SK-N-SH treated with all-trans-retinoic acid at 6 μM for 48 hours (cell line): ENCODE measurements at regions not wholly inside any gene's neighbourhood (a gene's known extent, or its start where the extent isn't known, plus 50 kb on each side); places are given as distances from the start of the nearest gene placed in this dataset.

ENCODE experiments used
- ATAC-seq: fragments of 200-7000 bp; cut with Tn5 transposase; 3 replicates; pipeline ENCODE4 v1.9.1; 2020; ENCODE audit warnings: mild to moderate bottlenecking, moderate library complexity
- ARNTL ChIP-seq: fragments of 450-650 bp; formaldehyde crosslinking; IDR thresholded peaks from 2 replicates; pipeline ENCODE4 v1.5.0; 2020; ENCODE audit warnings: low read depth, mild to moderate bottlenecking, moderate library complexity, borderline replicate concordance
- BACH2 ChIP-seq: fragments of 250-450 bp; sonication (Bioruptor Pico); IDR thresholded peaks from 2 replicates; pipeline ENCODE4 v1.9.0; 2021; ENCODE audit warnings: mild to moderate bottlenecking, borderline replicate concordance
- CSDC2 ChIP-seq: fragments of 250-450 bp; sonication (Bioruptor Pico); IDR thresholded peaks from 2 replicates; pipeline ENCODE4 v1.5.0; 2020; ENCODE audit warnings: mild to moderate bottlenecking, moderate library complexity
- ESRRG ChIP-seq: fragments of 250-450 bp; sonication (Bioruptor Pico); IDR thresholded peaks from 2 replicates; pipeline ENCODE4 v1.6.1; 2021; ENCODE audit warnings: mild to moderate bottlenecking
- GLIS3 ChIP-seq: fragments of 250-450 bp; sonication (Bioruptor Pico); IDR thresholded peaks from 2 replicates; pipeline ENCODE4 v1.5.0; 2020; ENCODE audit warnings: mild to moderate bottlenecking, moderate library complexity
- ISL1 ChIP-seq: fragments of 250-450 bp; sonication (Bioruptor Pico); IDR thresholded peaks from 2 replicates; pipeline ENCODE4 v2.1.2; 2022; ENCODE audit warnings: mild to moderate bottlenecking, moderate library complexity
- OSR1 ChIP-seq: fragments of 250-450 bp; sonication (Bioruptor Pico); IDR thresholded peaks from 2 replicates; pipeline ENCODE4 v1.8.0; 2022; ENCODE audit warnings: moderate library complexity, mild to moderate bottlenecking, inconsistent platforms
- PPARA ChIP-seq: fragments of 250-450 bp; sonication (Bioruptor Pico); IDR thresholded peaks from 2 replicates; pipeline ENCODE4 v1.5.0; 2020; ENCODE audit warnings: mild to moderate bottlenecking, borderline replicate concordance
- RARB ChIP-seq: fragments of 250-450 bp; sonication (Bioruptor Pico); IDR thresholded peaks from 2 replicates; pipeline ENCODE4 v1.8.0; 2021; ENCODE audit warnings: mild to moderate bottlenecking, moderate library complexity
- SNAI2 ChIP-seq: fragments of 250-450 bp; sonication (Bioruptor Pico); IDR thresholded peaks from 2 replicates; pipeline ENCODE4 v1.5.0; 2020; ENCODE audit warnings: mild to moderate bottlenecking, moderate library complexity
- TCF4 ChIP-seq: fragments of 250-450 bp; sonication (Bioruptor Pico); IDR thresholded peaks from 2 replicates; pipeline ENCODE4 v1.8.0; 2021; ENCODE audit warnings: mild to moderate bottlenecking, moderate library complexity, borderline replicate concordance
- TOX ChIP-seq: fragments of 250-450 bp; sonication (Bioruptor Pico); IDR thresholded peaks from 2 replicates; pipeline ENCODE4 v1.8.0; 2021; ENCODE audit warnings: mild to moderate bottlenecking, moderate library complexity, borderline replicate concordance
- TSHZ2 ChIP-seq: fragments of 250-450 bp; sonication (Bioruptor Pico); IDR thresholded peaks from 2 replicates; pipeline ENCODE4 v1.5.0; 2020; ENCODE audit warnings: mild to moderate bottlenecking, moderate library complexity
- ZFP3 ChIP-seq: fragments of 250-450 bp; sonication (Bioruptor Pico); IDR thresholded peaks from 2 replicates; pipeline ENCODE4 v1.5.0; 2020; ENCODE audit warnings: mild to moderate bottlenecking, moderate library complexity
- ZFP30 ChIP-seq: fragments of 450-650 bp; formaldehyde crosslinking; IDR thresholded peaks from 2 replicates; pipeline ENCODE4 v1.5.0; 2022; ENCODE audit warnings: mild to moderate bottlenecking, moderate library complexity
- ZNF565 ChIP-seq: fragments of 450-650 bp; formaldehyde crosslinking; conservative IDR thresholded peaks from 2 replicates; pipeline ENCODE4 v1.5.0; 2020; ENCODE audit warnings: low read depth, mild to moderate bottlenecking, moderate library complexity
- ZNF70 ChIP-seq: fragments of 450-650 bp; formaldehyde crosslinking; IDR thresholded peaks from 2 replicates; pipeline ENCODE4 v1.5.0; 2020; ENCODE audit warnings: mild to moderate bottlenecking, moderate library complexity
- ZNF8 ChIP-seq: fragments of 450-650 bp; formaldehyde crosslinking; IDR thresholded peaks from 2 replicates; pipeline ENCODE4 v1.5.0; 2020; ENCODE audit warnings: mild to moderate bottlenecking, moderate library complexity
- TF ChIP-seq, protein P1 (sequence below): fragments of 250-450 bp; sonication (Bioruptor Pico); IDR thresholded peaks from 2 replicates; pipeline ENCODE4 v1.8.0; 2021; ENCODE audit warnings: low read depth, mild to moderate bottlenecking, moderate library complexity, borderline replicate concordance
- TF ChIP-seq, protein P2 (sequence below): fragments of 250-450 bp; sonication (Bioruptor Pico); IDR thresholded peaks from 2 replicates; pipeline ENCODE4 v1.5.1; 2021; ENCODE audit warnings: mild to moderate bottlenecking, moderate library complexity
- TF ChIP-seq, protein P3 (sequence below): fragments of 250-450 bp; sonication (Bioruptor Pico); IDR thresholded peaks from 2 replicates; pipeline ENCODE4 v1.8.0; 2020; ENCODE audit warnings: mild to moderate bottlenecking, moderate library complexity, borderline replicate concordance
- TF ChIP-seq, protein P4 (sequence below): fragments of 250-450 bp; sonication (Bioruptor Pico); IDR thresholded peaks from 2 replicates; pipeline ENCODE4 v1.5.1; 2020; ENCODE audit warnings: low read depth, mild to moderate bottlenecking, moderate library complexity

DNA sequence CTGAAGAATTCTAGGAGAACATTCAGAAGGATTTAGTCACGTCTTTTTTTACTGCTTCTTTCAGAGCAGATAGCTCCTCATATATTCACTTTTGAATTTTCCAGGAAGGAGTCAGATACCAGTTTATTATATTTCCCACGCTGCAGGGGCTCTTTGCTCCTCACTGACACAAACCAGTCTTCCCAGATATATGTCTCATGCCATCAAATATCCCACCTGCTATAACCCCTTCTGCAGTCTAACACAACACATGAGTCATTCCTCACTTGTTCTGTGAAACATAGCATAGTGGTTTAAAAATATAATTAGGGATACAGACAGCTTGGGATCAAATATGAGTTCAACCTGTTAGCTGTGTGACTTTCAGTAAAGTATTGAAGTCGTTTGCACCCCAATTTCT is 251.7 kb upstream of the DPYD start (continued):
- TF ChIP-seq, protein P1, sequence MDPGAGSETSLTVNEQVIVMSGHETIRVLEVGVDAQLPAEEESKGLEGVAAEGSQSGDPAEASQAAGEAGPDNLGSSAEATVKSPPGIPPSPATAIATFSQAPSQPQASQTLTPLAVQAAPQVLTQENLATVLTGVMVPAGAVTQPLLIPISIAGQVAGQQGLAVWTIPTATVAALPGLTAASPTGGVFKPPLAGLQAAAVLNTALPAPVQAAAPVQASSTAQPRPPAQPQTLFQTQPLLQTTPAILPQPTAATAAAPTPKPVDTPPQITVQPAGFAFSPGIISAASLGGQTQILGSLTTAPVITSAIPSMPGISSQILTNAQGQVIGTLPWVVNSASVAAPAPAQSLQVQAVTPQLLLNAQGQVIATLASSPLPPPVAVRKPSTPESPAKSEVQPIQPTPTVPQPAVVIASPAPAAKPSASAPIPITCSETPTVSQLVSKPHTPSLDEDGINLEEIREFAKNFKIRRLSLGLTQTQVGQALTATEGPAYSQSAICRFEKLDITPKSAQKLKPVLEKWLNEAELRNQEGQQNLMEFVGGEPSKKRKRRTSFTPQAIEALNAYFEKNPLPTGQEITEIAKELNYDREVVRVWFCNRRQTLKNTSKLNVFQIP (CRISPR knock-in tag) = no peak
- no peak for TF ChIP-seq ZFP3 (CRISPR knock-in tag)
- TF ChIP-seq ZNF70 (CRISPR knock-in tag) = no peak
- TF ChIP-seq TCF4 (CRISPR knock-in tag) = no peak
- no peak for TF ChIP-seq ZFP30 (CRISPR knock-in tag)
- TF ChIP-seq, protein P2, sequence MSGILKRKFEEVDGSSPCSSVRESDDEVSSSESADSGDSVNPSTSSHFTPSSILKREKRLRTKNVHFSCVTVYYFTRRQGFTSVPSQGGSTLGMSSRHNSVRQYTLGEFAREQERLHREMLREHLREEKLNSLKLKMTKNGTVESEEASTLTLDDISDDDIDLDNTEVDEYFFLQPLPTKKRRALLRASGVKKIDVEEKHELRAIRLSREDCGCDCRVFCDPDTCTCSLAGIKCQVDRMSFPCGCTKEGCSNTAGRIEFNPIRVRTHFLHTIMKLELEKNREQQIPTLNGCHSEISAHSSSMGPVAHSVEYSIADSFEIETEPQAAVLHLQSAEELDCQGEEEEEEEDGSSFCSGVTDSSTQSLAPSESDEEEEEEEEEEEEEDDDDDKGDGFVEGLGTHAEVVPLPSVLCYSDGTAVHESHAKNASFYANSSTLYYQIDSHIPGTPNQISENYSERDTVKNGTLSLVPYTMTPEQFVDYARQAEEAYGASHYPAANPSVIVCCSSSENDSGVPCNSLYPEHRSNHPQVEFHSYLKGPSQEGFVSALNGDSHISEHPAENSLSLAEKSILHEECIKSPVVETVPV (CRISPR knock-in tag) = no peak
- TF ChIP-seq GLIS3 (CRISPR knock-in tag) = no peak
- TF ChIP-seq SNAI2 = no peak
- TF ChIP-seq ISL1 (CRISPR knock-in tag) = no peak
- TF ChIP-seq OSR1 (CRISPR knock-in tag) = no peak

- ATAC-seq = no peak
- TF ChIP-seq TCF4 (CRISPR knock-in tag) (no peak), ESRRG (CRISPR knock-in tag) (no peak), BACH2 (CRISPR knock-in tag) (no peak), TOX (no peak), RARB (no peak), GLIS3 (CRISPR knock-in tag) (no peak), ZFP30 (CRISPR knock-in tag) (no peak)
- TF ChIP-seq, protein P3, sequence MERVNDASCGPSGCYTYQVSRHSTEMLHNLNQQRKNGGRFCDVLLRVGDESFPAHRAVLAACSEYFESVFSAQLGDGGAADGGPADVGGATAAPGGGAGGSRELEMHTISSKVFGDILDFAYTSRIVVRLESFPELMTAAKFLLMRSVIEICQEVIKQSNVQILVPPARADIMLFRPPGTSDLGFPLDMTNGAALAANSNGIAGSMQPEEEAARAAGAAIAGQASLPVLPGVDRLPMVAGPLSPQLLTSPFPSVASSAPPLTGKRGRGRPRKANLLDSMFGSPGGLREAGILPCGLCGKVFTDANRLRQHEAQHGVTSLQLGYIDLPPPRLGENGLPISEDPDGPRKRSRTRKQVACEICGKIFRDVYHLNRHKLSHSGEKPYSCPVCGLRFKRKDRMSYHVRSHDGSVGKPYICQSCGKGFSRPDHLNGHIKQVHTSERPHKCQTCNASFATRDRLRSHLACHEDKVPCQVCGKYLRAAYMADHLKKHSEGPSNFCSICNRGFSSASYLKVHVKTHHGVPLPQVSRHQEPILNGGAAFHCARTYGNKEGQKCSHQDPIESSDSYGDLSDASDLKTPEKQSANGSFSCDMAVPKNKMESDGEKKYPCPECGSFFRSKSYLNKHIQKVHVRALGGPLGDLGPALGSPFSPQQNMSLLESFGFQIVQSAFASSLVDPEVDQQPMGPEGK (CRISPR knock-in tag) = no peak
Observed at GRCh38 chr1:98172022-98172421, 251.2 kb upstream of the DPYD start.

DNA sequence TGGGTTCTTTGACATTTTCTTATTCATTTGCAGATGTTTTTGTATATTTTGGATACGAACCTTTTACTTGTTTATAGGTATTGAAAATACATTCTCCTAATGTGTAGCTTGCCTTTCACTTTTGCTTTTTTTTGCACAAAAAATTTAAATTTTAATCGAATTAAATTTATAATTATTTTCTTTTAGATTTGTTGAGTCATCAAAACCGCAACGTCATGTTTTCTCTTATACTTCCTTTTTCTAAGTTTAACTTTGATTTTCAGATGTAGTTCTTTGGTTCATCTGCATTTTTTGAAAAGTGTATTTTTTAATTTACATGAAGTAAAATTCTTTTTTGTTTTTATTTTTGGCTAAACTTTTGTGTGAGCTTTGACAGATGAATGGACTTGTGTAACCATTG is 243.7 kb upstream of the DPYD start:
- TF ChIP-seq ARNTL (CRISPR knock-in tag) = no peak
- TF ChIP-seq ZNF565 = no peak
- no peak for TF ChIP-seq PPARA
- ATAC-seq = no peak

- TF ChIP-seq CSDC2 (CRISPR knock-in tag) (no peak), TSHZ2 (CRISPR knock-in tag) (no peak)
- TF ChIP-seq, all 23 proteins: peak for 0
Observed at GRCh38 chr1:98157524-98158313, 236.9 kb upstream of the DPYD start.

DNA sequence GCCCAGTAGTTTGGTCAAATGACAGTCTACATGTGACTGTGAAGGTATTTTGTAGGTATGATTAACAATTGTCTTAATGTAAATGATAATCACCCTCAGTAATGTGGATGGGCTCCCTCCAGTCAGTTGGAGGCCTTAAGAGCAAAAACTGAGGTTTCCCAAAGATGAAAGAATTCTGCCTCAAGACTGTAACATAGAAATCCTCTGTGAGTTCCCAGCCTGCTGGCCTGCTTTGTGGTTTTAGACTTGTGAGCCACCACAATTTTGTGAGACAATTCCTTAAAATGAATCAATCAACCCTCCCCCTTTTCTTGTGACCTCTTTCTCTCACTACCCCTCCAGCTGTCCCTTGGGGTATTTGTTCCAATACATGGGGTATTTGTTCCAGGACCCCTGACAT is 226.4 kb upstream of the DPYD start:
- no peak for ATAC-seq
- no peak for TF ChIP-seq ZFP30 (CRISPR knock-in tag)
- TF ChIP-seq TOX = no peak
- no peak for TF ChIP-seq ZNF565
- TF ChIP-seq CSDC2 (CRISPR knock-in tag) = no peak
- no peak for TF ChIP-seq ZNF70 (CRISPR knock-in tag)
- TF ChIP-seq GLIS3 (CRISPR knock-in tag) = no peak
- no peak for TF ChIP-seq ZNF8
- no peak for TF ChIP-seq ARNTL (CRISPR knock-in tag)
- no peak for TF ChIP-seq TCF4 (CRISPR knock-in tag)
- TF ChIP-seq, protein P1 (CRISPR knock-in tag) = no peak
- no peak for TF ChIP-seq PPARA
- TF ChIP-seq ESRRG (CRISPR knock-in tag) = no peak
- TF ChIP-seq, protein P4, sequence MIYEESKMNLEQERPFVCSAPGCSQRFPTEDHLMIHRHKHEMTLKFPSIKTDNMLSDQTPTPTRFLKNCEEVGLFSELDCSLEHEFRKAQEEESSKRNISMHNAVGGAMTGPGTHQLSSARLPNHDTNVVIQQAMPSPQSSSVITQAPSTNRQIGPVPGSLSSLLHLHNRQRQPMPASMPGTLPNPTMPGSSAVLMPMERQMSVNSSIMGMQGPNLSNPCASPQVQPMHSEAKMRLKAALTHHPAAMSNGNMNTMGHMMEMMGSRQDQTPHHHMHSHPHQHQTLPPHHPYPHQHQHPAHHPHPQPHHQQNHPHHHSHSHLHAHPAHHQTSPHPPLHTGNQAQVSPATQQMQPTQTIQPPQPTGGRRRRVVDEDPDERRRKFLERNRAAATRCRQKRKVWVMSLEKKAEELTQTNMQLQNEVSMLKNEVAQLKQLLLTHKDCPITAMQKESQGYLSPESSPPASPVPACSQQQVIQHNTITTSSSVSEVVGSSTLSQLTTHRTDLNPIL (CRISPR knock-in tag) = no peak
- TF ChIP-seq, all 23 proteins: peak for 0

More at GRCh38 chr1:98157524-98158313, 236.9 kb upstream of the DPYD start:
- no peak for ATAC-seq
